SH-SY5Y (cell line): ENCODE measurements at regions not wholly inside any gene's neighbourhood (a gene's known extent, or its start where the extent isn't known, plus 50 kb on each side); places are given as distances from the start of the nearest gene placed in this dataset.

Experiments
- GATA2 ChIP-seq: IDR thresholded peaks from 2 replicates; pipeline ENCODE4 v1.6.1; 2011; ENCODE audit warnings: mild to moderate bottlenecking, low read depth, low read length
- GATA3 ChIP-seq: IDR thresholded peaks from 2 replicates; pipeline ENCODE4 v1.6.1; 2011; ENCODE audit warnings: low read depth, mild to moderate bottlenecking, low read length, moderate library complexity

DNA sequence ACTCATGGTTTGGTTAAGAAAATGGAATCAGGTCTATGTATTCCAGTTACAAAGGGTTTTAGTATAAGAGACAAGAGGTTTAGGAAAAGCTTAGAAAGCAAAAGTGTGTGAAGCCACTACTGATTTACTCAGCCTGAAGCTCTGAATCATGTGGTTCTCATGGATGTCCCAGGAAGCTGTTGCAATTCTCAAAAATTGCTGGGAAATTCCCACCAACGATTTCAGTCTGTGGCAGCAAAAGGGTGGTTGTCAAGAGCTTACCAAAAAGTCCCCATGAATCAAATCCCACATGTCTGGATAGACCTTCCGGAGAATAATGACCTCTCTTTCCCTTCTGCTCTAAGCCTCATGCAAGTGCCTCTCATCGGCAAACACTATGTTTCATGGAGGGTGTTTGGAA lies 929.9 kb downstream of the TLE4 start:
- TF ChIP-seq GATA3 (no peak), GATA2 (no peak)
